ENCODE measurements at regions not wholly inside any gene's neighbourhood (a gene's known extent, or its start where the extent isn't known, plus 50 kb on each side); places are given as distances from the start of the nearest gene placed in this dataset.

DNA sequence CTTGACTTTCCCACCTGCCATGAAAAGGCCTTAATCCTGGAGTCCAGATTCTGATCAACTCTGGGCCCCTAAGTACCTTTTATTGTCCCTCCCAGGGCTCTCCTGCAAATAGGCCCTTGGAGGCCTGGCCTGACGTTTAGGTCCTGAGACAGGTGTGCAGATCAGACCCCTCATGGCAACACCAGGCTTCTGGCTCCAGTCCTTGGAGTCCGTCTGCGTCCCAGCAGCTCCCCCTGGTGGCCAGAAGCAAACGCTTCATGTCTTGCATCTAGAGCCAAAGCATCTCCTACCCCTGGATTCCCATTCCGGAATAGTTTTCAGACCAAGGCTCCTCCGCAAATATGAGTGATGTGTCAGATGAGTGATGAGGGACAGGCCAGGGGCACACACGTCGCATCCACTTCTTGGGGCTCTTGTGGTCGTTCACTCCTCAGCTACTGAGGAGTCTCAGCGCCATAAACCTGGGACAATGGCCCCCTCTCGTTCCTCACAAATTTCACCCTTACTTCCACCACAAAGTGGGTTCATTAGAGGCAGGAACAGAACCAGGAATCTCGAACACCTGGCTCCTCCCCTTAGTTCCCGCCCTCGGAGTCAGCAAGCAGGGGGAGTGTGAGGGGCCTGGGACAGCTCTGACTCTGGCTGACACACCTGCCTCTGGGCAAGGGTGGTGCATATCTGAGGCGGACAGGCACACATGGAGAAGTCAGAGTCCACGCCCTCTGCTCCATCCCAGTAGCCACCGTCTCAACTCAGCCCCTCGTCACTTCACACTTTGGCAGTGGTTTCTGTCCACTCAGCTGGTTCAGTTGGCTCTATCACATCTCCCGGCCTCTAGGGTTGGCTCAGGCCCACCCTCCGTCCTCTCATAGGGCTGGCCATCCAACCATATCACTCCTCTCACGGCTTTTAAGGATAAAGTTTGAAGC, 77.9 kb upstream of the PWP1 start:
- TF ChIP-seq, protein P1, sequence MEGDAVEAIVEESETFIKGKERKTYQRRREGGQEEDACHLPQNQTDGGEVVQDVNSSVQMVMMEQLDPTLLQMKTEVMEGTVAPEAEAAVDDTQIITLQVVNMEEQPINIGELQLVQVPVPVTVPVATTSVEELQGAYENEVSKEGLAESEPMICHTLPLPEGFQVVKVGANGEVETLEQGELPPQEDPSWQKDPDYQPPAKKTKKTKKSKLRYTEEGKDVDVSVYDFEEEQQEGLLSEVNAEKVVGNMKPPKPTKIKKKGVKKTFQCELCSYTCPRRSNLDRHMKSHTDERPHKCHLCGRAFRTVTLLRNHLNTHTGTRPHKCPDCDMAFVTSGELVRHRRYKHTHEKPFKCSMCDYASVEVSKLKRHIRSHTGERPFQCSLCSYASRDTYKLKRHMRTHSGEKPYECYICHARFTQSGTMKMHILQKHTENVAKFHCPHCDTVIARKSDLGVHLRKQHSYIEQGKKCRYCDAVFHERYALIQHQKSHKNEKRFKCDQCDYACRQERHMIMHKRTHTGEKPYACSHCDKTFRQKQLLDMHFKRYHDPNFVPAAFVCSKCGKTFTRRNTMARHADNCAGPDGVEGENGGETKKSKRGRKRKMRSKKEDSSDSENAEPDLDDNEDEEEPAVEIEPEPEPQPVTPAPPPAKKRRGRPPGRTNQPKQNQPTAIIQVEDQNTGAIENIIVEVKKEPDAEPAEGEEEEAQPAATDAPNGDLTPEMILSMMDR (IDR thresholded peaks at IDR 0.05; ENCODE audit: poor library complexity), result peak; percentile 90
- TF ChIP-seq EZH2 (IDR thresholded peaks at IDR 0.05; ENCODE audit: borderline replicate concordance) (no peak), EZH2phosphoT487 (IDR thresholded peaks at IDR 0.05; ENCODE audit: low read depth, severe bottlenecking, unreplicated experiment) (no peak)
